Colonic mucosa (tissue), 4 donors: ENCODE measurements at regions not wholly inside any gene's neighbourhood (a gene's known extent, or its start where the extent isn't known, plus 50 kb on each side); places are given as distances from the start of the nearest gene placed in this dataset.

Experiments used
- DNase-seq: peaks from one replicate; pipeline ENCODE4 v3.0.0-alpha.2; 2020
- H3K27ac ChIP-seq: fragments of 200-600 bp; one replicate; pipeline ENCODE4 v1.8.0; 2021
- H3K27me3 ChIP-seq: fragments of 200-600 bp; one replicate; pipeline ENCODE4 v1.8.0; 2021
- H3K36me3 ChIP-seq: fragments of 200-600 bp; one replicate; pipeline ENCODE4 v1.8.0; 2021
- H3K4me1 ChIP-seq: fragments of 200-600 bp; one replicate; pipeline ENCODE4 v1.8.0; 2021; ENCODE audit warnings: mild to moderate bottlenecking
- H3K4me3 ChIP-seq: fragments of 200-600 bp; one replicate; pipeline ENCODE4 v1.8.0; 2021
- H3K9ac ChIP-seq, 2 donors: one replicate each; pipeline ENCODE4 v1.7.0; 2013; ENCODE audit warnings: control low read depth in 2 of 2, low read depth in 2 of 2, low read length in 2 of 2
- H3K9me3 ChIP-seq: fragments of 200-600 bp; one replicate; pipeline ENCODE4 v1.8.0; 2021
- intact Hi-C: fragments of 100-400 bp; cut with DNase I; formaldehyde crosslinking; loops from one replicate; pipeline ENCODE4 v1.14.1; 2022
- TF ChIP-seq, protein P1 (sequence below): fragments of 200-600 bp; IDR thresholded peaks from one replicate; pipeline ENCODE4 v1.8.0; 2022; ENCODE audit warnings: antibody characterized with exemption, mild to moderate bottlenecking
- donor health status: healthy.
- donor health status: DM: no; HTN: no; CAD: no.
- donor health status: DM: no; HTN: no; CAD: no.

DNA sequence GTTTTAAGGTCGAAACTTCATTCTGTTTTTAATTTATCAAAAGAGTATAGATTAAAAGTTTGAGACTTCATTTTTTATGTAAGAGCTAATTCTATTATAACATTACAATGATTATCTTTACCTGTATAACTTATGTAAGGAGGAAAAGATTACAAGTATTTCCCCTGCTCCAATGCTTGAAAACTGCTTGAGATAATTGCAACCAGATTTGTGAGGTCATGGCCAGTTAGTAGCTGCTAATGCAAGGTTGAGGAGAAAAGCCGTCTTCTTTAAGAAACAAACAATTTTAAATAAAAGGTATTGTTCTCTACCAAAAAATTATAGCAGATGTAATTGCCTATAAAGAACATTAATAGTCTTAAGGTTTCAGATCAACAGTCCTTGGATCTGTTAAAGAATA is 208.3 kb upstream of the UBE2E2 start:
- H3K36me3 ChIP-seq = no peaks in the 10 kb centered on the region
- H3K9ac ChIP-seq = no peak overlapping the region
- no peaks in the 10 kb centered on the region for H3K27me3 ChIP-seq
- TF ChIP-seq, protein P1, sequence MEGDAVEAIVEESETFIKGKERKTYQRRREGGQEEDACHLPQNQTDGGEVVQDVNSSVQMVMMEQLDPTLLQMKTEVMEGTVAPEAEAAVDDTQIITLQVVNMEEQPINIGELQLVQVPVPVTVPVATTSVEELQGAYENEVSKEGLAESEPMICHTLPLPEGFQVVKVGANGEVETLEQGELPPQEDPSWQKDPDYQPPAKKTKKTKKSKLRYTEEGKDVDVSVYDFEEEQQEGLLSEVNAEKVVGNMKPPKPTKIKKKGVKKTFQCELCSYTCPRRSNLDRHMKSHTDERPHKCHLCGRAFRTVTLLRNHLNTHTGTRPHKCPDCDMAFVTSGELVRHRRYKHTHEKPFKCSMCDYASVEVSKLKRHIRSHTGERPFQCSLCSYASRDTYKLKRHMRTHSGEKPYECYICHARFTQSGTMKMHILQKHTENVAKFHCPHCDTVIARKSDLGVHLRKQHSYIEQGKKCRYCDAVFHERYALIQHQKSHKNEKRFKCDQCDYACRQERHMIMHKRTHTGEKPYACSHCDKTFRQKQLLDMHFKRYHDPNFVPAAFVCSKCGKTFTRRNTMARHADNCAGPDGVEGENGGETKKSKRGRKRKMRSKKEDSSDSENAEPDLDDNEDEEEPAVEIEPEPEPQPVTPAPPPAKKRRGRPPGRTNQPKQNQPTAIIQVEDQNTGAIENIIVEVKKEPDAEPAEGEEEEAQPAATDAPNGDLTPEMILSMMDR = no peak
- no peaks in the 10 kb centered on the region for H3K9me3 ChIP-seq
- DNase-seq = no peak
- H3K4me1 ChIP-seq = no peaks in the 10 kb centered on the region
- no peak overlapping the region for H3K4me3 ChIP-seq
- intact Hi-C loops = no loop called here
- H3K27ac ChIP-seq = no peak overlapping the region

DNA sequence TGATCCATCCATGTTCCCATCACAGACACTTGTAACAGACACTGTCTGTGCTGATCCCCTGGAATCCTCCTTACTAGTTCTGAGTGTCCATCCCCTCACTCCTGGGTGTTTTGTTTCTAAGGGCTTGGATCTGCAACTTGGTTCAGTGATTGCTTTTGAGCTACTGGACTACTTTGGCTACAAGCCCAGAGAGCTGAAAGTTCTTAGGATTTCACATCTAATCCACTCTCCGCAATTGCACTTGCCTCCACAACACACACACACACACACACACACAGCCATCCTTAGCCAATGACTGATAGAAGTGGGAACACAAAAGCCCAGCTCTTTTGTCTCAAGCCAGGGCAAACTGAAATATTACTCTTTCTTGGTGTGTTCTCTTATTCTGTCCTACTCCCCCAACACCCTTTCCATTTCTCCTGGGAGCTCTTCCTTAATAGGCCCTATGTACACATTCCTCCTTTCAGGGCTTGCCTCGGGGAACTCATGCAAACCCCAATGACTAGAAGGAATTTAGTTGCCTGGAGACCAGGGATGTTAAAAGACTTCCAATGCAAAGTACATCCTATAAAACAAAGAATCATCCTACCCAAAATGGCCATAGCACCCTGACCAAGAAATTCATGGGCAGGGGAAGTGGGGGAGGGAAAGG is 206.1 kb upstream of the UBE2E2 start:
- TF ChIP-seq, protein P1 = no peak
- H3K36me3 ChIP-seq = no peaks in the 10 kb centered on the region
- no peak overlapping the region for H3K4me3 ChIP-seq
- no peaks in the 10 kb centered on the region for H3K27me3 ChIP-seq
- intact Hi-C loops = no loop called here
- no peak overlapping the region for H3K27ac ChIP-seq
- no peaks in the 10 kb centered on the region for H3K9me3 ChIP-seq
- no peak overlapping the region for H3K9ac ChIP-seq
- DNase-seq = no peak
- H3K4me1 ChIP-seq = no peaks in the 10 kb centered on the region

GRCh38 chr3:23000371-23000770 is 202.8 kb upstream of the UBE2E2 start:
- Histone ChIP-seq H3K9me3 (no peaks in the 10 kb centered on the region), H3K9ac (no peak overlapping the region), H3K4me3 (no peak overlapping the region), H3K27me3 (no peaks in the 10 kb centered on the region), H3K4me1 (peaks cover 4% of the 10 kb centered on the region), H3K36me3 (no peaks in the 10 kb centered on the region), H3K27ac (no peak overlapping the region)
- no peak for DNase-seq
- TF ChIP-seq, protein P1 = no peak
- intact Hi-C loops = no loop called here

DNA sequence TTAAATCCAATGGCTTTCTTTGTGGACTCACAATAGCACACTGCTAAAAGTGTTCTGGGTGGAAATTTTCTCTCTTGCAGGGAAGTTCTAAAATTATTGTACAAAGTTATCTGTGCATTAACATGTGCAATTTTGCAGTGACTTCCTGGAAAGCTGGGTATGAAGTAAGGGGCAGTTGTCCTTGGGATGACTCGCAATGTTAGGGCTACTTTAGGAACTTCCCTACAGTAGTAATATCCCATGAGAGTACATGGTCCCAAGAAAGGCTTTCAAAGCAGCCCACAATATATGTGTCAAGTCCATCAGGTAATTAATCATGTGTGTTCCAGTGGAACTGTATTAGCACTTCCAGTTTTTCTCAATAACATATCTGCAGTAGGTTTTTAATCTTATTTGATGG is 201.0 kb upstream of the UBE2E2 start:
- H3K4me3 ChIP-seq = no peak overlapping the region
- H3K4me1 ChIP-seq = peaks cover 4% of the 10 kb centered on the region
- H3K27me3 ChIP-seq = no peaks in the 10 kb centered on the region
- TF ChIP-seq, protein P1 = no peak
- H3K36me3 ChIP-seq = no peaks in the 10 kb centered on the region
- DNase-seq = no peak
- no peak overlapping the region for H3K27ac ChIP-seq
- no peak overlapping the region for H3K9ac ChIP-seq
- intact Hi-C loops = no loop called here
- H3K9me3 ChIP-seq = no peaks in the 10 kb centered on the region

- Histone ChIP-seq H3K36me3 (no peaks in the 10 kb centered on the region), H3K4me3 (no peak overlapping the region), H3K9ac (no peak overlapping the region), H3K27me3 (no peaks in the 10 kb centered on the region), H3K9me3 (no peaks in the 10 kb centered on the region), H3K4me1 (peaks cover 4% of the 10 kb centered on the region), H3K27ac (no peak overlapping the region)
- TF ChIP-seq, protein P1 = no peak
- DNase-seq = no peak
- intact Hi-C loops = no loop called here
These were observed 200.0 kb upstream of the UBE2E2 start for GRCh38 chr3:23002836-23003732.
